CD4-positive, alpha-beta memory T cell (primary cell): ENCODE measurements at regions not wholly inside any gene's neighbourhood (a gene's known extent, or its start where the extent isn't known, plus 50 kb on each side); places are given as distances from the start of the nearest gene placed in this dataset.

ENCODE experiments used
- CTCF ChIA-PET: fragments of 350-600 bp; sonication (Branson Sonifier 250); formaldehyde crosslinking; loops from one replicate; lab custom pipeline; 2021; ENCODE audit warnings: inconsistent platforms; ENCODE audit not compliant: partially characterized antibody; lab: Charles Lee
- POLR2A ChIA-PET: fragments of 350-600 bp; sonication (Branson Sonifier 250); formaldehyde crosslinking; loops from one replicate; lab custom pipeline; 2021; ENCODE audit not compliant: partially characterized antibody; lab: Charles Lee
- DNase-seq, 5 donors: peaks; one replicate each; pipeline versions ENCODE4 v3.0.0 to v3.0.0-alpha.2; 2020 to 2022; ENCODE audit warnings: mixed read lengths in 1 of 5
- H3K27ac ChIP-seq: one replicate; pipeline ENCODE4 v1.7.0; 2013; ENCODE audit warnings: low read depth, low read length
- H3K27me3 ChIP-seq: 2 replicates; pipeline ENCODE4 v1.7.0; 2013; ENCODE audit warnings: mild to moderate bottlenecking, low read length, moderate library complexity; ENCODE audit not compliant: insufficient read depth
- H3K36me3 ChIP-seq: 2 replicates; pipeline ENCODE4 v1.7.0; 2013; ENCODE audit warnings: mild to moderate bottlenecking, low read length, moderate library complexity; ENCODE audit not compliant: insufficient read depth
- H3K4me1 ChIP-seq: 2 replicates; pipeline ENCODE4 v1.7.0; 2013; ENCODE audit warnings: mild to moderate bottlenecking, low read length, moderate library complexity; ENCODE audit not compliant: insufficient read depth
- H3K4me3 ChIP-seq, 2 donors: one replicate each; pipeline ENCODE4 v1.7.0; 2013; ENCODE audit warnings: low read length in 2 of 2, mild to moderate bottlenecking in 1 of 2
- H3K9me3 ChIP-seq, 2 donors: one replicate each; pipeline ENCODE4 v1.7.0; 2013; ENCODE audit warnings: low read length in 2 of 2, control low read depth in 1 of 2; ENCODE audit not compliant: control insufficient read depth in 1 of 2
- H3K27ac Mint-ChIP-seq, 7 donors: one replicate each; pipeline ENCODE4 v1.8.0; 2020 to 2021; ENCODE audit warnings: mixed read lengths in 7 of 7, mild to moderate bottlenecking in 6 of 7, inconsistent platforms in 3 of 7, moderate library complexity in 3 of 7
- H3K27me3 Mint-ChIP-seq, 2 donors: one replicate each; pipeline ENCODE4 v1.8.0; 2020 to 2021; ENCODE audit warnings: mixed read lengths in 2 of 2
- H3K36me3 Mint-ChIP-seq, 2 donors: one replicate each; pipeline ENCODE4 v1.8.0; 2020 to 2021; ENCODE audit warnings: mixed read lengths in 2 of 2, inconsistent platforms in 1 of 2, mild to moderate bottlenecking in 1 of 2
- H3K4me1 Mint-ChIP-seq, 4 donors: one replicate each; pipeline ENCODE4 v1.8.0; 2020 to 2021; ENCODE audit warnings: mixed read lengths in 4 of 4, mild to moderate bottlenecking in 1 of 4
- H3K4me3 Mint-ChIP-seq, 8 donors: one replicate each; pipeline ENCODE4 v1.8.0; 2020 to 2021; ENCODE audit warnings: mixed read lengths in 8 of 8, mild to moderate bottlenecking in 7 of 8, moderate library complexity in 6 of 8, inconsistent platforms in 3 of 8
- H3K9me3 Mint-ChIP-seq, 8 donors: one replicate each; pipeline ENCODE4 v1.8.0; 2020 to 2021; ENCODE audit warnings: mixed read lengths in 8 of 8, mild to moderate bottlenecking in 5 of 8, inconsistent platforms in 3 of 8, moderate library complexity in 1 of 8
- intact Hi-C: fragments of 100-400 bp; cut with micrococcal nuclease; formaldehyde crosslinking; loops from one replicate; pipeline ENCODE4 v1.15.1; 2023

GRCh38 chr1:214941061-214941460 lies 141.5 kb upstream of the KCNK2 start:
- Histone ChIP-seq H3K27ac (no peak overlapping the region), H3K4me3 (no peak overlapping the region), H3K36me3 (no peaks in the 10 kb centered on the region), H3K27me3 (no peaks in the 10 kb centered on the region), H3K4me1 (no peaks in the 10 kb centered on the region), H3K9me3 (no peaks in the 10 kb centered on the region)
- no peak for DNase-seq
- intact Hi-C loops = no loop called here
- Mint-ChIP-seq H3K36me3 (no peaks in the 10 kb centered on the region), H3K4me1 (no peaks in the 10 kb centered on the region), H3K4me3 (no peak overlapping the region), H3K27ac (no peak overlapping the region), H3K27me3 (peaks cover 0 to 1% of the 10 kb centered on the region in 2 donors), H3K9me3 (peaks cover 0 to 4% (median 0%) of the 10 kb centered on the region in 8 donors)
- POLR2A ChIA-PET = no interaction called here
- CTCF ChIA-PET = no interaction called here

- Histone ChIP-seq H3K4me3 (no peak overlapping the region), H3K27ac (no peak overlapping the region), H3K9me3 (no peaks in the 10 kb centered on the region), H3K27me3 (no peaks in the 10 kb centered on the region), H3K4me1 (no peaks in the 10 kb centered on the region), H3K36me3 (no peaks in the 10 kb centered on the region)
- Mint-ChIP-seq H3K27me3 (peaks cover 0 to 1% of the 10 kb centered on the region in 2 donors), H3K36me3 (no peaks in the 10 kb centered on the region), H3K9me3 (peaks cover 0 to 4% (median 0%) of the 10 kb centered on the region in 8 donors), H3K4me1 (no peaks in the 10 kb centered on the region), H3K27ac (no peak overlapping the region), H3K4me3 (no peak overlapping the region)
- intact Hi-C loops = no loop called here
- POLR2A ChIA-PET = no interaction called here
- no peak for DNase-seq
- CTCF ChIA-PET = no interaction called here
Measured at GRCh38 chr1:214943054-214943453, 139.5 kb upstream of the KCNK2 start.

- no peak overlapping the region for H3K27ac ChIP-seq
- POLR2A ChIA-PET = no interaction called here
- H3K4me1 Mint-ChIP-seq = no peaks in the 10 kb centered on the region
- H3K36me3 ChIP-seq = no peaks in the 10 kb centered on the region
- CTCF ChIA-PET = interaction anchor here (0.9 kb wide), 1 partner anchor 13 kb away, joined by 3 read pairs; no protein-coding TSS in a partner anchor
- H3K4me3 Mint-ChIP-seq = no peak overlapping the region
- no peak for DNase-seq
- peaks cover 0 to 3% (median 0%) of the 10 kb centered on the region in 8 donors for H3K9me3 Mint-ChIP-seq
- H3K36me3 Mint-ChIP-seq = no peaks in the 10 kb centered on the region
- no peak overlapping the region for H3K4me3 ChIP-seq
- no peaks in the 10 kb centered on the region for H3K4me1 ChIP-seq
- H3K27ac Mint-ChIP-seq = no peak overlapping the region
- no peaks in the 10 kb centered on the region for H3K27me3 ChIP-seq
- H3K27me3 Mint-ChIP-seq = no peaks in the 10 kb centered on the region
- no peaks in the 10 kb centered on the region for H3K9me3 ChIP-seq
- intact Hi-C loops = no loop called here
Measured at GRCh38 chr1:214946615-214947014, 135.9 kb upstream of the KCNK2 start.

GRCh38 chr1:214952648-214953047 lies 129.9 kb upstream of the KCNK2 start:
- intact Hi-C loops = no loop called here
- no peaks in the 10 kb centered on the region for H3K4me1 ChIP-seq
- no peaks in the 10 kb centered on the region for H3K36me3 Mint-ChIP-seq
- no peak overlapping the region for H3K27ac ChIP-seq
- H3K9me3 Mint-ChIP-seq = peaks cover 0 to 2% (median 0%) of the 10 kb centered on the region in 8 donors
- peaks cover 0 to 3% of the 10 kb centered on the region in 2 donors for H3K27me3 Mint-ChIP-seq
- H3K27me3 ChIP-seq = no peaks in the 10 kb centered on the region
- CTCF ChIA-PET = no interaction called here
- no peaks in the 10 kb centered on the region for H3K36me3 ChIP-seq
- DNase-seq = no peak
- POLR2A ChIA-PET = no interaction called here
- no peaks in the 10 kb centered on the region for H3K9me3 ChIP-seq
- no peak overlapping the region for H3K4me3 ChIP-seq
- H3K4me1 Mint-ChIP-seq = no peaks in the 10 kb centered on the region
- H3K27ac Mint-ChIP-seq = no peak overlapping the region
- H3K4me3 Mint-ChIP-seq = no peak overlapping the region

- no peak overlapping the region for H3K27ac ChIP-seq
- H3K36me3 Mint-ChIP-seq = no peaks in the 10 kb centered on the region
Measured at GRCh38 chr1:214953901-214954616, 128.5 kb upstream of the KCNK2 start.

GRCh38 chr1:214954617-214954949 lies 128.0 kb upstream of the KCNK2 start:
- intact Hi-C loops = no loop called here
- H3K4me3 Mint-ChIP-seq = no peak overlapping the region
- H3K27me3 ChIP-seq = no peaks in the 10 kb centered on the region
- DNase-seq = no peak
- H3K36me3 Mint-ChIP-seq = no peaks in the 10 kb centered on the region
- peaks cover 0 to 5% (median 0%) of the 10 kb centered on the region in 8 donors for H3K9me3 Mint-ChIP-seq
- ChIA-PET POLR2A (no interaction called here), CTCF (no interaction called here)
- no peaks in the 10 kb centered on the region for H3K36me3 ChIP-seq
- no peaks in the 10 kb centered on the region for H3K4me1 ChIP-seq
- no peak overlapping the region for H3K27ac ChIP-seq
- H3K4me3 ChIP-seq = no peak overlapping the region
- H3K9me3 ChIP-seq = no peaks in the 10 kb centered on the region
- H3K27ac Mint-ChIP-seq = no peak overlapping the region
- peaks cover 0 to 3% of the 10 kb centered on the region in 2 donors for H3K27me3 Mint-ChIP-seq
- no peaks in the 10 kb centered on the region for H3K4me1 Mint-ChIP-seq

More at GRCh38 chr1:214953901-214954616, 128.5 kb upstream of the KCNK2 start:
- no peaks in the 10 kb centered on the region for H3K9me3 ChIP-seq
- no peak overlapping the region for H3K4me3 Mint-ChIP-seq
- H3K27me3 ChIP-seq = no peaks in the 10 kb centered on the region
- H3K27ac Mint-ChIP-seq = no peak overlapping the region
- CTCF ChIA-PET = no interaction called here
- no peaks in the 10 kb centered on the region for H3K36me3 ChIP-seq
- H3K4me1 Mint-ChIP-seq = no peaks in the 10 kb centered on the region
- POLR2A ChIA-PET = no interaction called here
- peaks cover 0 to 4% (median 0%) of the 10 kb centered on the region in 8 donors for H3K9me3 Mint-ChIP-seq
- intact Hi-C loops = no loop called here
- peaks cover 0 to 3% of the 10 kb centered on the region in 2 donors for H3K27me3 Mint-ChIP-seq
- no peak for DNase-seq
- no peak overlapping the region for H3K4me3 ChIP-seq
- H3K4me1 ChIP-seq = no peaks in the 10 kb centered on the region

- POLR2A ChIA-PET = no interaction called here
- Histone ChIP-seq H3K27ac (no peak overlapping the region), H3K36me3 (no peaks in the 10 kb centered on the region), H3K4me1 (no peaks in the 10 kb centered on the region), H3K9me3 (no peaks in the 10 kb centered on the region), H3K27me3 (no peaks in the 10 kb centered on the region), H3K4me3 (no peak overlapping the region)
- CTCF ChIA-PET = no interaction called here
- no peaks in the 10 kb centered on the region for H3K4me1 Mint-ChIP-seq
- peaks cover 0 to 3% of the 10 kb centered on the region in 2 donors for H3K27me3 Mint-ChIP-seq
- no peak for DNase-seq
- intact Hi-C loops = no loop called here
- H3K4me3 Mint-ChIP-seq = no peak overlapping the region
- peaks cover 0 to 5% (median 1%) of the 10 kb centered on the region in 8 donors for H3K9me3 Mint-ChIP-seq
- no peaks in the 10 kb centered on the region for H3K36me3 Mint-ChIP-seq
- H3K27ac Mint-ChIP-seq = no peak overlapping the region
Measured at GRCh38 chr1:214957330-214958137, 125.0 kb upstream of the KCNK2 start.
